Embryonic facial prominence (tissue), 1 donor: ENCODE measurements at regions not wholly inside any gene's neighbourhood (a gene's known extent, or its start where the extent isn't known, plus 50 kb on each side); places are given as distances from the start of the nearest gene placed in this dataset.
A peak's percentile ranks its signal among the peaks of the same experiment; 100 is the strongest.
"Not testable (repeated sequence)": the region's sequence is repeated elsewhere in the genome, so short reads cannot be mapped to it uniquely, and the experiment has no call there.

ENCODE experiments used
- DNase-seq: peaks from one replicate; pipeline ENCODE4 v3.0.0-alpha.2; 2016; ENCODE audit errors: extremely low spot score

DNA sequence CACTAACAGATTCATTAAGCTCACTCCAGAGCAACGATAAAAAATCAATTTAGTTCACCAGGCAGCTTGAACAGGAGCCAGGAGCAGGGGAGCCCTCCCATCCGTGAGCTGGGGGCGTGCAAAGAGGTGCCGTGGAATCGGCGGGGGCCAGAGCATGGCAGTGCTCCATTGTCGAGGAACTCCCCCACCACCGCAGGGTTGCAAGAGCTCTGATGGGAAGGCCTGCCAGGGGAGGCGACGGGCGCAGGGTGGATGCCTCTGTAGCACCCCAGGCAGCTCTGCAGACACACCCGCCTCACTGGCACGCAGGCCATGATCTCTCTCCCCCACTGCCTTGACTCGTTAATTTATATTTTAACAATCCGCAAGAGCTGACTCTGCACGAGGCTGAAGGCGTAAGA, 433.2 kb downstream of the MIAT start:
- no peak for DNase-seq

DNA sequence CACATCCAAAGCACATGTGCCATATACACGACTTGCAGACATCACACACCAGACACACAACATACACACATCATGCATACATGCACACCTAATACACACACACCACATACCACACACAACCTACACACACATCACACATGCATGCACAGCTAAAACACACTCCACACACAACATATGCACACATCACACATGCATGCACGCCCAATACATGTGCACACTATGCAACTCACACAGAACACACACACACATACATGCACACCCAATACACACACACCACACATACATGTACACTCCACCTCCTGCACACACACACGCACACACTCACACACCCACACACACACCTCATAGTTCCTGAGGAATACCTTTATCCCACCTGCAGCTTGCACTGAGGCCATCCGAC, 436.0 kb downstream of the MIAT start:
- no peak for DNase-seq

DNA sequence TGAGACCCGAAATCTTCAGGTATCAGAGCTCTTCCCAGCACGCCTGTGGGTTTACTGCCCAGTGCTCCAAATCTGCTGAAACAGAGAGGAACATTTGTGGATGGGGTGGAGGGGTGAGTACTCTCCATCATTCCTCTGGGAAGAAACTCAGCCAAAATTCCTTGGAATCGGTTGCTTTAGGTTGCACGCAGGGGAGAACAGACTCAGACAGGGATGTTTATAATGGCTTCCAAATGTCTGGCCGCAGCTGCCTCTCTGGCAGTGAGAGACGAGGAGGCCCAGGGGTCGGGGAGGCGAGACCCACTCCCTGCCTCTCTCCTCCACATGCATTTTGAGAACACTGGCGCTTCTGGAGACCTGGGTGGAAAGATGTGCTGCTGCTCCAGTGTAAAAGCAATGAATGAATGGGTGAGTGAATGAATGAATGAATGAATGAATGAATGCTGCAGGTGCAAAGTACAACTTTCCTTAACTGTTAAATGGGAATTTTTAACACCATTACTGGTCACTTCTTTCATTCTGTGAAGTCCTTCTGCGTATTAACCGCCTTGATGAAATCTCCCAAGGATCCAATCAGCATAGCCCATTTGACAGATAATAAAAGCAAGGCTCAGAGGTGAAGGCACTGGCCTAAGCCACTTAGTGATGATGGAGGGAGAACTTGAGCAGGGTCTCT, 437.4 kb downstream of the MIAT start:
- DNase-seq = peak; percentile 78

DNA sequence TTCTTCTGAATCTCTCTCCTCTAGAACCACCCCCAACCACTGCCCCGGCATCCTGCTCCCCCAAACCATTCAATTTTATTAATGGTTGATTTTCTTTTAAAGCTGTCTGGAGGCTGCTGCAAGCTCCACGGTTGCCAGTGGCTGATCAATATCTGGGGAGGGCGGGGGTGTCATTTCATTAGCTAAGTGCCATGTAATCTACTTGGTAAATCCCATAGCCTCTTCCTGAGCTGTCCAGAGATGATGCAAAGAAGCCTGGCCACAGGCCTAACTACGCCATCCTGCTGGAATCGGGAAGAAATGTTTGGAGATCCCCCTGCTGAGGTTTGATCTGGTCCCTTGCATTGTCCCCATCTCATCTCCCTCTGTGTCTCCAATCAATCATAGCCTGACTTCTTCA, 440.1 kb downstream of the MIAT start:
- no peak for DNase-seq

DNA sequence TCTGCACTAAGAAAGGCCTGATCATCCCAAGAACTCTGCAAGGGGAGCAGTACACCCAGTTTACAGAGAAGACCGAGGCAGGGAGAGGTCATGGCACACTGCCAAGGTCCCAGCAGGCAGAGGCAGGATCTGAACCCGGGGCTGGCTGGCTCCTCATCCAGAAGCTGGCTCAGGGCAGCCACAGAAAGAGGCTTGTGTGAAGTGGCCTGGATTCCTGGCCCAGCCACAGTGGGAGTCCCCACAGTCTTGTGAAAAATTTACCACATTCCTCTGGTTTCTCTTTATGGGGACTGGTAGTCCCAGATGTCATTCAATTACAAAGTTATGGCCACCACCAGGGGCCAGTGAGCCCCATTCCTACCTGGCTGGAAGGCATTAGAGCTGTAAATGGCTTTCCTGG, 440.5 kb downstream of the MIAT start:
- DNase-seq = no peak

DNA sequence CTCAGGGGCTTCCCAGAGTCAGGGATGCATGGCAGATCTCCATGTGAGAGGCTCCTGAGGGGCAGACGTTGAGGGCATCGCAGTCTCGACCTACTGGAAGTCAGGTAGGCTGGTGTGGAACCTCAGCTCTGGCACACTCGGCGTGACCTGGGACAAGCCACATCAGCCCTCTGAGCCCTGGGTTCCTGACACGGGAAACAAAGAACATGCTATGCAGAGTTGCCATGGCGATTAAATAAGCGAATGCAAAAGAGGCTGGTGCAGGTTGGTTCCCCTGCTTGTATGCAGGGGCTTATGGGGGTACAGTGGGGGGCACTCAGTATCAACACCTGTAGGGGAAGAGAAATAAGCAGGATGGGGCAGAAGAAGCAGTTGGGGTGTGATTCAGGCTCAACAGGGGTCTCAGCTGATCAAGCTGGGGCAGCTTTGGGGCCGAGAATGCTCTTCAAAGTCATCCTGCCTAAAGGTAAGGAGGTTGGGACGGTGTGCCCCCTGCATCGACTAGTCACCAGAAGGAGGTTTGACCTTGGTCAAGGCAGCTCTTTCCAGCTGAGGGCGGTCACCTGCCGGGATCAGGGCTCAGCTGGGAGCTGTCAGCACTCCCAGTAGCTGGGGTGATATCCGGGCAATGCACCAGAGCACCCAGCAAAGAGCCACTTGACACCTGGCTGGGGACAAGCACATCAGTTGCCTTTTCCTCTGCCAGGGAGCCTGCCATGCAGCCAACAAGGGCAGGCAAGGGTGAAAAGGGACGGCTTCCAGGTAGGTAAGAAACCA, 442.7 kb downstream of the MIAT start:
- DNase-seq = no peak

DNA sequence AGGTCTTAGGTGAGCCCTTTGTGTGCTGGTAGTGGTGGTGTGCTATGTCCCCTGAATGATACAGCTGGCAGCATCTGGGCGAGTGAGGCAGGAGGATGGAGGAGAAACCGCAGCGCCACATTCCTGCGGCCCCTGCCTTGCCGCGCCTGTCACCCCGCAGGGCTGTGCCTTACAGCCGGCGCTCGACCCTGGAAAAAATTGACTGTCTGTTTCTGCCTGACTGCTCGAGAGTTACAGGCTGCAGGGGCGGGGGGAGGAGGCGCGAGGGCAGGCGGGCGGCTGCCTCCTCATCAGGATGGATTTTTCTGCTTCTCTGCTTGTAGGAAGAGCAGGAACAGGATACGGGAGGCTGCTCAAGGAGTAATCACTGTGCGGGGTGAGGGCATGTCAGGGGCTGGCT, 443.4 kb downstream of the MIAT start:
- peak; percentile 47 for DNase-seq

DNA sequence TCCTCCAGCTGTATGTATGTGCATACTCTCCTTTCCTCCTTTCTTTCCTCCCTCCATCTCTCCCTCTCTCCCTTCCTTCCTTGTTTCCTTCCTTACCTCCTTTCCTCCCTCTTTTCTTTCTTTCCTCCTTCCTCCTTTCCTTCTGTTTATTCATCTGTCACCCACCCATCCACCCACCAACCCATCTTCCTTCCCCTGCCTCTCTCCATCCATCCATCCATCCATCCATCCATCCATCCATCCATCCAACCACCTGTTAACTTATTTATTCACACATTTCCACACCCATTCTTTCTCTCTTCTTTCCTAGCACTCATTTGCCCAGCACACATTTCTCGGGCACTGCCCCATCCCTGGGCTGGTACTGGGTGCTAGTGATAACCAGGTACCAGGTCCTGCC, 443.9 kb downstream of the MIAT start:
- no peak for DNase-seq

DNA sequence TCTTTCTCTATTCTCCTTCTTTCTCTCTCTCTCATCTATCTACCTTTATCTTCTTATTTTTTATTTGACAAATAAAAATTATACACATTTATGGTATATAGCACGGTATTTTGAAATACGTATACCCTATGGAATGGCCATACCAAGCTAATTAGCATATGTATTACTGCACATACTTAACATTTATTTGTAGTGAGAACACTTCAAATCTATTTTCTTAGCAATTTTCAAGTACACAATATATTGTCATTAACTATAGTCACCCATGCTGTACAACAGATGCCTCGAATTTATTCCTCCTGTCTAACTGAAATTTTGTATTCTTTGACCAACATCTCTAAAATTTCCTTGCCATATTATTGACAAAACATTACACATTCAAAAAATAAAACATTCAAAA, 447.1 kb downstream of the MIAT start:
- DNase-seq = no peak

DNA sequence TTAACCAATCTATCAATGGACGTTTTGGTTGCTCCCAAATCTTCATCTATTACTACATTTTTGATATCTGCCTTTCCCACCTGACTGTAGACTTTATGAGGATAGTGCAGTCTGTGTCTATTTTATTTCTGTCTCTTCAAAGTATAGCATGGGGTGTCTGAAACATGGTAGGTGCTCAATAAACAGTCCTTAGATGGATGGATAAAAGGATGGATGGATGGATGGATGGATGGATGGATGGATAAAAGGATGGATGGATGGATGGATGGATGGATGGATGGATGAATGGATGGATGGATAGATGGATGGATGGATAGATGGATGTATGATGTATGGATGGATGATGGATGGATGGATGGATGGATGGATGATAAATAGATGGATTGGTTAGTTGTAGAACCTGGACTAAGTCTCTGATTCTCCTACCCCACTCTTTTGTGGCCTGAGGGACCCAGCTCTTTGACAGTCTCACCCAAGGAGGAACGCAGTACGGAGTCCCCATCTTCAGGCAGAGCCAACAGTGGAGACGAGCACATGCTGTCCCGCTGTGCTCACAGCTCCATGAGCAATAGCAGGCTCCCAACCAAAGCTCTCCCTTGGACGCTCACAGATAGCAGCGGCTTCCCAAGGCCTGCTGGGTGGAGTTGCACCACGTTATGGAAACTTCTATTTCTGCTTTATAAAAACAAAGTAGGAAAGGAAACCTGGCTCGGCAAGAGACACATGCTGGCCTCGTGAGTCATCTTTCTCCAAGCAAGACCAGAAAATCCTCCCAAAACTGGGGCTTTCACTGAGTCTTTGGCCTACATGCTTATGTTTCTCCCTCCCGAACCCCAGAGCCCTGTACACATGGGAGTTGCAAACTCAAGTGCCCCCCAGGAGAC, 448.0 kb downstream of the MIAT start:
- no peak for DNase-seq

DNA sequence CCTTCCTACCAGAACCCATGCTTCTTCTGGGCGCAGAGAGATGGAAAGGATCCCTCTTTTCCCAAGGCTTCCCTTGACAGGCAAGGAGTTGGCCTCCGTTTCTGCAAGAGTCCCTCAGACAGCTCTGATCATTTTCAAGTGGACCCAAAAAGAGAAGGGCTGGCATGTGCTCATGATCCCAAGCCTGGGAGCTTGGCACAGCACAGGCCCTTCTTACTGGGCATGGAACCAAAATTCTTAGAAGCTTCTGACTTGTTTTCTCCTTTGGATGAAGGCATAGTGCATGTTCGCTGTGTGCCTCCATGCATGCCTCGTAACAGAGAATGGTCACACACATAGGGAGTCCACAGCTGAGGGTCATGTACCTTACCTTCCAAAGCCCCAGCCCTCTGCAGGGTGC, 449.6 kb downstream of the MIAT start:
- no peak for DNase-seq

DNA sequence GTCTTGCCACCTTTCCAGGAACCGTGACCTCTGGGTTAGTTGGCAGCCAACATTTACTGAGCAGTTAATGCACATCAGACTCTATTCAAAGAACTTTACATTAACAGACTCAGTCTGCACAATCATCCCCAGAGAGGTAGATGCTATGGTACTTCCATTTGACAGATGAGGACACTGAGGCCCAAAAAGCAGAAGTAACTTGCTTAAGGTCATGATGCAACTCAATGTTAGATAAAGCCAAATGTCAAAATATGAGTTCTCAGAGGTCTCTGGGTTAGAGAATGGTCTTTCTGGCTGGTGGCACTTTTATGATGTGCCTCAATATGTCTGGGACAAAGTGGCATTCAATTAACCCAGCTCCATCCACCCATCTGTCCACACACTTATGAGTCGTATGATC, 450.0 kb downstream of the MIAT start:
- DNase-seq = no peak

DNA sequence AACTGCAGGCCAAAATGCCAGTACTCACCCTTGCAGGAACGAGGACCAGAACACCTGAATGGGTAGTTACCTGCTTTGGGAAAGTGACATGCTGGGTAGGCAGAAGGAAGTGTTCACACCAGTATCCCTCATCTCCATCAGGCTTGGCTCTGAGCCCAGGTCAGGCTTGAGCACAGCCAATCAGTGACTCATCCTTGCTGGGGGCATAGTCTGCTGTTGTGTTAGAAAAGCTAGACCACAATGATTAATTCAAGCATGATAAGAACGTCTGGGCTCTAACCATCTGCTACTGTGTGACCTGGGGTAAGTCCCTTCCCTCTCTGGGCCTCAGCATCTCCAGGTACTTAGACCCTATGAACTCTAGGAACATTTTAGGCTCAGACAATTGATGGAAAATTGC, 450.4 kb downstream of the MIAT start:
- DNase-seq = no peak

DNA sequence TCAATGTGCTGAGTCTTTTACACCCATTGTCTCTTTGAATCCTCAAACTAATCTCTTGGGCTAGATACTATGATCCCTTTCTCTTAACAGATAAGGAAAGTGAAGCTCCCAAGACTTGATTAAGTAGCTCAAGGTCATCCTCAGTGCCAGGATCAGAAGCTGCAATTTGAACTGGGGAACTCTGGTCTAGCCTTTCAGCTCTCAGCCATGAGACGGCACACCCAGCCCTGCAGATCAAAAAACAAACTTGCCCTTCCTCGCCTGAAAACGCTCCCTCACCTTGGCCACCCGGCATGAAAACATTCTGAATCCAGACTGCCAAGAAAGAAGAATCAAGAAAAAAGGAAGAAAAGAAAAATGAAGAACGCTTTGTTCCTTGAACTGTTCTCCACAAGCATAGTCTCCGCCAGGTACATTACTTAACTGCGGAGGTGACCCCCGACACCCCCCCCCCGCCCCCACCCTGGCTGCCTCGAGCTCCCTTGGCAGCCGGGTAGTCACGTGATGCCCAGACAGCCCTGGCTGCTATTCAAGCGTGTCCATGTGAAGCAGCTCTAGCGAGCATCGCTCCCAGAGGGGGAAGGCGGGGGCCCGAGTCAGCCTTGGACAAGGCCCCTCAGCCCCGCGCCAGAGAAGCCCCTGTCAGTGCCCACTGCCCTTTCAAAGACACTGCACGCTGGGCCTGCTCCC, 451.2 kb downstream of the MIAT start:
- no peak for DNase-seq

DNA sequence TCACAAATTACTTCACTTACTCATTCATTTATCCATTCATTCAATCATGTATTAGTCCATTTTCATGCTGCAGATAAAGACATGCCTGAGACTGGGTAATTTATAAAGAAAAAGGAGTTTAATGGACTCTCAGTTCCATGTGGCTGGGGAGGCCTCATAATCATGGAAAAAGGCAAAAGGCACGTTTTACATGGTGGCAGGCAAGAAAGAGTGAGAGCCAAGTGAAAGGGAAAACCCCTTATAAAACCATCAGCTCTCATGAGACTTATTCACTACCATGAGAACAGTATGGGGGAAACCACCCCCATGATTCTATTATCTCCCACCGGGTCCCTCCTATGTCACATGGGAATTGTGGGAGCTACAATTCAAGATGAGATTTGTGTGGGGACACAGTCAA, 452.0 kb downstream of the MIAT start:
- not testable (repeated sequence) for DNase-seq

DNA sequence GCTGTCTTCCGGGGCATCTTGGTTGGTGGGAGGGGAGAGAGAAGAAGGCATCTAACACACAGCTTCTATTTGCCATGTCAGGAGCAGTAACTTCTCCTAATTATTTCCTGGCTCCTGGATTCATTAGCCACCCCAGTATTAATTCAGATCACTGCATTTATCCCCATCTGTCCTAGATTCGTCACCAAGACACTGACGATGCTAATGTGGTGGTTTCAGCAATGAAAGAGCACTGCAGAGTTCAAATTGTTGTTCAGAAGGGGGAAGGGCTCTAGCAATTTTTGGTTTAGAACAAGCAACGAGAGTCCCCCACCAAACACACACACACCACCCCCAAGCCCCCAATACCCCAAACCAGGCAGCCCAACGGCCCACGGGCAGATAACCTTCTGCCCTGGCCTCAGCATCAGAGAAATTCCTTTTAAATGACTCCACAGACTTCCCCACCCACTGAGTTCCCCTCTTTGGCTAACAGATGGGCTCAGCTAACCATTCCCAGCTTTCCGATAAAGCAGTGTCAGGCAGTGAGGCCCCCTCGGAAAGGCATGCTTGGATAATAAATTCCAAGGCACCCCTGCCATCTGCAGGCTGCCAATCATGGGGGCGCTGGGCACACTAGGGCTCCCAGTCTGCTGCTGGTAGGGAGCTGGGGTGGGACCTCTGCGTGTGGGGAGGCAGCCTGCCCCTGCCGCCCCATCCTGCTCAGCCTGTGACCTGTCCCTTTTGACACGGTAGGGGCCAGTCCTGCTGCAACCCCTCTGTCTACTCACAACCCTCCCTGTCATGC, 453.5 kb downstream of the MIAT start:
- DNase-seq = peak; percentile 39

DNA sequence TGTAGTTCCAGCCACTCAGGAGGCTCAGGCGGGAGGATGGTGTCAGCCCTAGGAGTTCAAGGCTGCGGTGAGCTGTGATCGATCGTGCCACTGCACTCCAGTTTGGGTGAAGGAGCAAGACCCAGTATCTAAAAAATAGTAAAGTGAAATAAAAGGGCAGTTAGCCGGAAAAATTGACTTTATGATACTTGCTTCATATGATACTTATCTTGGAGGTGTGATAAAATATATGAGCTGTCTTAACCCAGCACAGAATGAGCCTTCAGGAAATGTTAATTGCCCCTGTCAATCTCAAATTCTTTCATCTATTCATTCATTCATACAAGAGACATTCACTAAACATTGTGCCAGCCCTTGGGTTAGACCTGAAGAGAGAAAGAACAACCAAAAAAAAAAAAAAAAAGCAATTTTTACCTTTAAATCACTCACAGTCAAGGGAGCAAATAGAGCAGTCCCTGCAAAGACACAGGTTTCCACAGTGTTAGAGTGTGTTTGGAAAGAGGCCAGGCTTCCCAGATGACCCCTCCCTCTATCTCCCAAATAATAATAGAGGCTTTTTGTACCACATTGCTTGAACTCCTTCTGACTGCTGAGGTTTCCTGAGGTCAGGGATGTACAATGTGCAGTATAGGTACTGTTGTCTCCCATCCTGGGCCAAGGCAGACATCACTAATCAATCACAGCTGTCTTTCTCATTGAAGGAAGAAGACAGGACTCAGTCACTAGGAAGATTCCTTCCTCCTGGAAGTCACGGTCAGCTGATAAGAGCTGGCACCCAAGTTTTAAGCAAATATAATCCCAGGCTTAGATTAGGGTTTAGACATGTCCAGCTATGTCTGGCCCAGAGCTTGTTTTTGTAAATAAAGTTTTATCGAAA, 454.6 kb downstream of the MIAT start:
- no peak for DNase-seq

DNA sequence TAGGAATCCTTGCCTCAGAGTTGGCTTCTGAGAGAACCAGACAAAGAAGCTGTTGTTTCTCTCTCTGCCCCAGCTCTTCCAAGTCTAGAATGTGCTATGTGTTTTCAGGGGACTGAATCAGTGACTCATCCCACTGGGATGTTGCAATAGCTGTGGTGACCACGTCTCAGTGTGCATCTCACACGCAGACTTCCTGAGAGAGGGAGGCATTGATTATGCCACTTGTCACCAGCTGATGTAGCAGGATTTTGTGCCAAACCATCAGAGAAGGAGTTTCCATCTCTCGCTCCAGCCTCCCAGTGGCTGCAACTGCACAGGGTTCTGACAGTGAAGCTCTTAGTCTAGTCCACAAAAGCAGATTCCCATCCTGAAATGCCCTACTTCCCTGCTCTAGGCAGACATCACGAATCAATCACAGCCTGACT, 455.8 kb downstream of the MIAT start:
- no peak for DNase-seq

DNA sequence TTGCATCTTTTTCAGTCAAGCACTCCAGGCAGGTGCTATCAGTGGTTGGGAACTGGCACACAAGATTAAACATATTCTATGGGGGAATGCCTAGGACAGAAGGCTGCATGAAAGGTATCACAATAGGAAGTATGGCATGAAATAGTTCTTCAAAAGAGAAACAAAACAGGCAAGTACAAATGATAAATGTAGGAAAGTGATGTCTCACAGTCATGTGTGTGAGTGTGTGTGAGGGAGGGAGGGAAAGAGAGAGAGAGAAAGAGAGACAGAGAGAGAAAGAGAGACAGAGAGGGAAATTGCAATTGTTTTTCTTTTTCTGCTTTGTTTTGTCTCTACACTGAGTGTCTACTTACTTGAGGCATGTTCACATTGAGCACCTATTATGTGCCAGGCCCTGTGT, 456.3 kb downstream of the MIAT start:
- no peak for DNase-seq

DNA sequence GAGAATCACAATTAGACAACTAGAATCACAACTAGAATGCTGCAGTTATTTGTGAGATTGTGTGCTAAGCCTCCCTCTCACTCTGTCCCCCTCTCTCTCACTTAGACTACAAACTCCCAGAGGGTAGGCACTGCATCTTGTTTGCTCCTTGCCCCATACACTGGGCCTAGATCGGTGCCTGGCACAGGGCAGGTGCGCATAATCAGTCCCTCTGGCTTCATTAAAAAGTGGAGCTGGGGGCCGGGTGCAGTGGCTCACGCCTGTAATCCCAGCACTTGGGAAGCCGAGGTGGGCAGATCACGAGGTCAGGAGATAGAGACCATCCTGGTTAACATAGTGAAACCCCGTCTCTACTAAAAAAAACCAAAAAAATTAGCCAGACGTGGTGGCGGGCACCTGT, 456.8 kb downstream of the MIAT start:
- no peak for DNase-seq
